ENCODE measurements at regions not wholly inside any gene's neighbourhood (a gene's known extent, or its start where the extent isn't known, plus 50 kb on each side); places are given as distances from the start of the nearest gene placed in this dataset.

DNA sequence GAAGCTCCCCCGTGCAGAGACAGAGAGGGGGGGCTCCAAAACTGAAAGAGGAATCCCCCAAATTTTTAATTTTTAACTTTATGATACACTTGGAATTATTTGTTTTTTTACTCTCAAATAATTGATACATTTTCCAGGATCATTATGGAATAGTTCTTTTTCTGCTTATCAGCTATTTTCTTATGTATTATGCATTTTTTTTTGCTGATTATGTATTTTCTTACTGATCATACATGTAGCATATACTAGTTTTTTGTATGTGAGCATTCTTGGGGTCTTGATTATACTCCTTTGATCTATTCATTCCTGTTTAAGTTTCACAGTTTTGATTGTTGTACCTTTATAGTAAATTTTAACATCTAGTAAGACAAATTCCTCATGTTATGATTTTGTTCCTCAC, 55.5 kb upstream of the LDHB start:
- no peak overlapping the region for H3K27ac ChIP-seq (ENCODE audit: low read depth, low read length)

DNA sequence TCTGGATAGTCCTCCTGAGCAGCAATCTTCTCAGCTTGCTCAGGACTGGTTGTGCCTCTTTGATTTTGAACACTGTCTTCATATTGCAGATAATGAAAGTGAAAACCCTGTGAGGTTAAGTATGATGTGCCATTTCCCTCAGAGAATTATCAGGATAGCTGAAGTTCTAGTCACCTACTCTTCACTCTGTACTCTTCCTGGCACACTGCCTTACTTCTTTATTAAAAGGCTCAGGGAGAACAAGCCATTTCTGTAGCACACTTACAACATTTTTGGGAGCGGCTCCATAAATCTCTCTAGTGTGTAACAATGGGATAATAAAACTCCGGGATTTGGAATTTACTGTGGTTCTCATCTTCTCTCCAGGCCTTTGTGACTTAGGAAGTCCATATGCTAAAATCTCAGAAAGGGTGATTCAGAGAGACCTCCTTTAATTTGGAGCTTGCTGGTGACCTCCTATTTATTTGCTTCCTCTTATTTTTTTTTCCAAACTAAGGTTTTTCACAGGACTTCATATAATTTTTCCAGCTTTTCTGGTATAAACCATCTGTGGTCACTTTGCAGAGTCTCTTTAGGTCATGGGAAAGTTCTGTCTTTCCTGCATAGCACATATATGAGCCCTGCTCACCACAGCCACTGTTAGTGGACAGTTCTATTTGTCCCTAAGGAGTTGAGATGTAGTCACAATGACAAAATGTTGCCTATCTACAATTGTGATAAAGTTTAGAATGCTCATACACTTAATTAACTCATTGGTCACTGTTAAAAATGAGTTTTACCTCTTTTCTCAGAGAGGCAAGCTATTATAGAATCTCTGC, 53.5 kb upstream of the LDHB start:
- H3K9ac ChIP-seq (ENCODE audit: low read length) = no peak overlapping the region
- no peaks in the 10 kb centered on the region for H3K27me3 ChIP-seq (ENCODE audit: control insufficient read depth in 1 of 2, insufficient read depth in 2 of 2, low read length in 2 of 2)
- H3K36me3 ChIP-seq (ENCODE audit: insufficient read depth, low read length) = no peaks in the 10 kb centered on the region
- peak overlapping the region in 1 of 2 donors; percentile 4 for H3K4me3 ChIP-seq (ENCODE audit: low read depth in 1 of 2, low read length in 2 of 2)
- H3K9me3 ChIP-seq (ENCODE audit: low read length) = no peaks in the 10 kb centered on the region
- H3K4me1 ChIP-seq (ENCODE audit: insufficient read depth, low read length) = peaks cover 19% of the 10 kb centered on the region
- H3K27ac ChIP-seq (ENCODE audit: low read depth, low read length) = peak overlapping the region; percentile 27

More for the DNA sequence above, 55.5 kb upstream of the LDHB start:
- peaks cover 19% of the 10 kb centered on the region for H3K4me1 ChIP-seq (ENCODE audit: insufficient read depth, low read length)
- H3K9me3 ChIP-seq (ENCODE audit: low read length) = no peaks in the 10 kb centered on the region
- no peak overlapping the region for H3K9ac ChIP-seq (ENCODE audit: low read length)
- H3K27me3 ChIP-seq (ENCODE audit: control insufficient read depth in 1 of 2, insufficient read depth in 2 of 2, low read length in 2 of 2) = no peaks in the 10 kb centered on the region
- H3K4me3 ChIP-seq (ENCODE audit: low read depth in 1 of 2, low read length in 2 of 2) = no peak overlapping the region
- H3K36me3 ChIP-seq (ENCODE audit: insufficient read depth, low read length) = no peaks in the 10 kb centered on the region

Data from muscle layer of colon (tissue), 2 donors.